GM23338 (cell line): ENCODE measurements at regions not wholly inside any gene's neighbourhood (a gene's known extent, or its start where the extent isn't known, plus 50 kb on each side); places are given as distances from the start of the nearest gene placed in this dataset.
A peak's percentile ranks its signal among the peaks of the same experiment; 100 is the strongest.

Experiments
- ATAC-seq: fragments of 200-7000 bp; cut with Tn5 transposase; 3 replicates; pipeline ENCODE4 v1.9.1; 2020
- DNase-seq: peaks from one replicate; pipeline ENCODE4 v3.0.0-alpha.2; 2015; ENCODE audit warnings: low spot score
- H2AFZ ChIP-seq: fragments of 200-600 bp; sonication (generic); 2 replicates; pipeline ENCODE4 v1.8.0; 2016; ENCODE audit warnings: antibody characterized with exemption, mild to moderate bottlenecking, moderate library complexity
- H3F3A ChIP-seq: fragments of 200-600 bp; sonication (generic); replicated peaks from 2 replicates; pipeline ENCODE4 v1.8.0; 2017; ENCODE audit warnings: antibody characterized with exemption, mixed run types, low read depth
- H3K27ac ChIP-seq: fragments of 200-600 bp; sonication (generic); 2 replicates; pipeline ENCODE4 v1.6.1; 2016; ENCODE audit warnings: low read depth
- H3K27me3 ChIP-seq: fragments of 200-600 bp; sonication (generic); 2 replicates; pipeline ENCODE4 v1.8.0; 2016; ENCODE audit warnings: mild to moderate bottlenecking, mixed run types, moderate library complexity; ENCODE audit not compliant: insufficient read depth
- H3K36me3 ChIP-seq: fragments of 200-600 bp; sonication (generic); 2 replicates; pipeline ENCODE4 v1.8.0; 2016; ENCODE audit warnings: mild to moderate bottlenecking; ENCODE audit not compliant: insufficient read depth
- H3K4me1 ChIP-seq: fragments of 200-600 bp; sonication (generic); 2 replicates; pipeline ENCODE4 v1.8.0; 2016; ENCODE audit warnings: mild to moderate bottlenecking, moderate library complexity; ENCODE audit not compliant: insufficient read depth
- H3K4me2 ChIP-seq: fragments of 200-600 bp; sonication (generic); 2 replicates; pipeline ENCODE4 v1.7.1; 2017; ENCODE audit warnings: mixed run types
- H3K4me3 ChIP-seq: fragments of 200-600 bp; sonication (generic); 2 replicates; pipeline ENCODE4 v1.6.1; 2016; ENCODE audit warnings: mixed run types
- H3K79me2 ChIP-seq: fragments of 200-600 bp; sonication (generic); replicated peaks from 2 replicates; pipeline ENCODE4 v1.8.0; 2017; ENCODE audit warnings: mild to moderate bottlenecking; ENCODE audit not compliant: insufficient read depth
- H3K9me2 ChIP-seq: fragments of 200-600 bp; sonication (generic); 2 replicates; pipeline ENCODE4 v1.8.0; 2017; ENCODE audit not compliant: insufficient read depth
- H4K20me1 ChIP-seq: fragments of 200-600 bp; sonication (generic); replicated peaks from 2 replicates; pipeline ENCODE4 v1.8.0; 2017; ENCODE audit warnings: mild to moderate bottlenecking; ENCODE audit not compliant: insufficient read depth
- H3K27ac Mint-ChIP-seq: 2 replicates; pipeline ENCODE4 v1.8.0; 2020; ENCODE audit warnings: inconsistent platforms, mild to moderate bottlenecking, moderate library complexity, mixed read lengths
- H3K27me3 Mint-ChIP-seq: 3 replicates; pipeline ENCODE4 v1.8.0; 2022; ENCODE audit warnings: low read depth, mild to moderate bottlenecking, moderate library complexity, mixed read lengths, inconsistent platforms; ENCODE audit not compliant: insufficient read depth, poor library complexity
- H3K36me3 Mint-ChIP-seq: 3 replicates; pipeline ENCODE4 v1.8.0; 2021; ENCODE audit warnings: low read depth, mild to moderate bottlenecking, inconsistent platforms, moderate library complexity, mixed read lengths
- H3K4me1 Mint-ChIP-seq: 3 replicates; pipeline ENCODE4 v1.8.0; 2020; ENCODE audit warnings: mild to moderate bottlenecking, inconsistent platforms, mixed read lengths
- H3K4me3 Mint-ChIP-seq: 3 replicates; pipeline ENCODE4 v1.8.0; 2021; ENCODE audit warnings: moderate library complexity, mild to moderate bottlenecking, inconsistent platforms, mixed read lengths
- H3K9me3 Mint-ChIP-seq: 3 replicates; pipeline ENCODE4 v1.8.0; 2020; ENCODE audit warnings: moderate library complexity, mild to moderate bottlenecking, inconsistent platforms, mixed read lengths
- CREB1 ChIP-seq: fragments of 250-450 bp; sonication (Bioruptor Pico); IDR thresholded peaks from 2 replicates; pipeline ENCODE4 v1.5.0; 2020; ENCODE audit warnings: low read depth, mild to moderate bottlenecking, moderate library complexity
- EZH2phosphoT487 ChIP-seq: fragments of 200-600 bp; sonication (generic); IDR thresholded peaks from one replicate; pipeline ENCODE4 v1.8.1; 2018; ENCODE audit warnings: antibody characterized with exemption; ENCODE audit not compliant: unreplicated experiment
- STAT1 ChIP-seq: IDR thresholded peaks from one replicate; pipeline ENCODE4 v1.6.1; 2016; ENCODE audit warnings: antibody characterized with exemption; ENCODE audit not compliant: unreplicated experiment
- ZNF114 ChIP-seq: fragments of 250-450 bp; sonication (Bioruptor Pico); IDR thresholded peaks from 2 replicates; pipeline ENCODE4 v1.5.0; 2020; ENCODE audit warnings: mild to moderate bottlenecking, moderate library complexity
- ZNF331 ChIP-seq: fragments of 250-450 bp; sonication (Bioruptor Pico); IDR thresholded peaks from 2 replicates; pipeline ENCODE4 v1.5.0; 2020; ENCODE audit warnings: low read depth, mild to moderate bottlenecking, moderate library complexity
- TF ChIP-seq, protein P1 (sequence below), 2 experiments: fragments of 200-600 bp in 1 of 2; sonication (generic) in 1 of 2; conservative IDR thresholded peaks; 2 replicates each; pipeline versions ENCODE4 v1.5.1 to v1.6.1; 2016 to 2017; ENCODE audit warnings: antibody characterized with exemption in 2 of 2, low read depth in 2 of 2, mild to moderate bottlenecking in 2 of 2, moderate library complexity in 1 of 2
- TF ChIP-seq, protein P2 (sequence below): IDR thresholded peaks from 2 replicates; pipeline ENCODE4 v1.6.1; 2016; ENCODE audit warnings: antibody characterized with exemption
- TF ChIP-seq, protein P3 (sequence below): fragments of 250-450 bp; sonication (Bioruptor Pico); IDR thresholded peaks from 2 replicates; pipeline ENCODE4 v1.5.0; 2020; ENCODE audit warnings: mild to moderate bottlenecking, moderate library complexity

DNA sequence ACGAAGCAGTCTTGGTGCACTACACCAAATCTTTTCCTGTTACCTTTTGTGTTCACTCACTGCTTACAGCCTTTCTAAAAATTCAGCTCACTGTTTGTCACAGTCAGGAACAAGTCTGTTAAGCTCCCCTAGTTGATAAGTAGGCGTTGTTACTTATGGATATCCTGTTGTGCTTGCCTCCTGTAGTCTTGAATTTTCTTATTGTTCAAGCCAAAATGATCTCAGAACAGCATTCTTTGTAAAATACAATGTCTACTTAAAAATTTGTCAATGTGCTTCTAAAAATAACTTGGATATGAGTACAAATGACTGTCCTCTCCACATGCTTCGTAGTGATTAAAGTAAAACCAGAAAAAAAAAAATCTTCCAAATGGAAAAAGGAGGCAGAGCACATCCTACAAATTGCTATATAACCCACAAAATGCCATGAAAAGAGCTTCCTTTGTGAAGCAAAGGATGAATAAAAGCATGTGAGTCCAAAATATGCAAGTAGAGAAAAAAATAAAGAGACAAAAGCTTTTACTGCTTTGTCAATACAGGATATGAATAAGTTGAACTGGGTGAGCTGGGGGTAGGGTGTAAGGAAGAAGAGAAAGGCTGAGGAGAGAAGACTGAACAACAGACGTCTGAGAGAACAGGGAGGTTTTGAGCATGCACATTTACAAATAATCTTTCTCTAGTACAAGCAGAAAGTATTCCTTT lies 228.9 kb upstream of the ADGRL4 start:
- peaks cover 29% of the 10 kb centered on the region for H3K36me3 Mint-ChIP-seq
- H2AFZ ChIP-seq, result peak overlapping the region; percentile 12; the same call in 1 of the 2 replicates
- H4K20me1 ChIP-seq, result no peaks in the 10 kb centered on the region
- H3K79me2 ChIP-seq, result no peaks in the 10 kb centered on the region
- H3K9me3 Mint-ChIP-seq, result peaks cover 26% of the 10 kb centered on the region
- H3K27ac ChIP-seq, result no peak overlapping the region
- peak; percentile 68 for ATAC-seq
- peaks cover 6% of the 10 kb centered on the region; the same call in 1 of the 2 replicates for H3K4me1 ChIP-seq
- H3K27ac Mint-ChIP-seq, result peak overlapping the region; percentile 79
- no peak overlapping the region for H3K4me3 ChIP-seq
- H3K27me3 ChIP-seq, result no peaks in the 10 kb centered on the region
- H3K4me2 ChIP-seq, result peak overlapping the region; percentile 10; the same call in 1 of the 2 replicates
- TF ChIP-seq, protein P1, sequence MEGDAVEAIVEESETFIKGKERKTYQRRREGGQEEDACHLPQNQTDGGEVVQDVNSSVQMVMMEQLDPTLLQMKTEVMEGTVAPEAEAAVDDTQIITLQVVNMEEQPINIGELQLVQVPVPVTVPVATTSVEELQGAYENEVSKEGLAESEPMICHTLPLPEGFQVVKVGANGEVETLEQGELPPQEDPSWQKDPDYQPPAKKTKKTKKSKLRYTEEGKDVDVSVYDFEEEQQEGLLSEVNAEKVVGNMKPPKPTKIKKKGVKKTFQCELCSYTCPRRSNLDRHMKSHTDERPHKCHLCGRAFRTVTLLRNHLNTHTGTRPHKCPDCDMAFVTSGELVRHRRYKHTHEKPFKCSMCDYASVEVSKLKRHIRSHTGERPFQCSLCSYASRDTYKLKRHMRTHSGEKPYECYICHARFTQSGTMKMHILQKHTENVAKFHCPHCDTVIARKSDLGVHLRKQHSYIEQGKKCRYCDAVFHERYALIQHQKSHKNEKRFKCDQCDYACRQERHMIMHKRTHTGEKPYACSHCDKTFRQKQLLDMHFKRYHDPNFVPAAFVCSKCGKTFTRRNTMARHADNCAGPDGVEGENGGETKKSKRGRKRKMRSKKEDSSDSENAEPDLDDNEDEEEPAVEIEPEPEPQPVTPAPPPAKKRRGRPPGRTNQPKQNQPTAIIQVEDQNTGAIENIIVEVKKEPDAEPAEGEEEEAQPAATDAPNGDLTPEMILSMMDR (conservative IDR thresholded peaks at IDR 0.05; ENCODE audit: low read depth in 2 of 2), result no peak
- TF ChIP-seq ZNF331 (CRISPR knock-in tag), result no peak
- TF ChIP-seq STAT1, result no peak
- TF ChIP-seq, protein P2, sequence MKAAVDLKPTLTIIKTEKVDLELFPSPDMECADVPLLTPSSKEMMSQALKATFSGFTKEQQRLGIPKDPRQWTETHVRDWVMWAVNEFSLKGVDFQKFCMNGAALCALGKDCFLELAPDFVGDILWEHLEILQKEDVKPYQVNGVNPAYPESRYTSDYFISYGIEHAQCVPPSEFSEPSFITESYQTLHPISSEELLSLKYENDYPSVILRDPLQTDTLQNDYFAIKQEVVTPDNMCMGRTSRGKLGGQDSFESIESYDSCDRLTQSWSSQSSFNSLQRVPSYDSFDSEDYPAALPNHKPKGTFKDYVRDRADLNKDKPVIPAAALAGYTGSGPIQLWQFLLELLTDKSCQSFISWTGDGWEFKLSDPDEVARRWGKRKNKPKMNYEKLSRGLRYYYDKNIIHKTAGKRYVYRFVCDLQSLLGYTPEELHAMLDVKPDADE, result no peak
- TF ChIP-seq CREB1 (CRISPR knock-in tag), result no peak
- peaks cover 5% of the 10 kb centered on the region for H3K36me3 ChIP-seq
- peaks cover 25% of the 10 kb centered on the region for H3K4me1 Mint-ChIP-seq
- peak; percentile 8 for DNase-seq
- H3K4me3 Mint-ChIP-seq, result no peak overlapping the region
- 0 out of 2 replicates have a peak, but pooled peaks cover 10% of the 10 kb centered on the region for H3K9me2 ChIP-seq
- no peaks in the 10 kb centered on the region for H3F3A ChIP-seq
- no peaks in the 10 kb centered on the region for H3K27me3 Mint-ChIP-seq

DNA sequence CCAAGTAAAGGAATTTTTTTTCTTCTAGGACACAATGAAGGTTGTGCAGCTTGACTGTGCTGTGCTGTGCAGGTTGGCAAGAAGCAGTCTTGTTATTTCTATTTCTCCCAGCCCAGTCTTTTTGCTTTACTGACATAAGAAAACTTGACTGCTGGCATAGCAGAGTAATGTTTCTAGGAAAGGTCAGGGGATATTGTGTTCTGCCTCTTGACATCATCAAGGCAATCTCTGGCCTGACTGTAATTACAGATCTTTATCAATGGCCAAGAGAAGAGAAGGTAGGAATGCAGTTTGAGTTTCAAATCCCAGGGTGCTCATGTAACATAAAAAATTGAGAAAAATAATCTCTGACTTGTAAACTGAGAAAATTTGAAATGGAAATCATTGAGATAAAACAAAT lies 226.3 kb upstream of the ADGRL4 start:
- H3K4me3 ChIP-seq, result no peak overlapping the region
- H3K79me2 ChIP-seq, result no peaks in the 10 kb centered on the region
- DNase-seq (no peak), ATAC-seq (no peak)
- H3F3A ChIP-seq, result no peaks in the 10 kb centered on the region
- H3K4me1 ChIP-seq, result peaks cover 6% of the 10 kb centered on the region; the same call in 1 of the 2 replicates
- no peak overlapping the region for H3K4me2 ChIP-seq
- peaks cover 25% of the 10 kb centered on the region for H3K4me1 Mint-ChIP-seq
- peaks cover 18% of the 10 kb centered on the region; the same call in 2 of the 3 replicates for H3K36me3 Mint-ChIP-seq
- H3K27ac ChIP-seq, result no peak overlapping the region
- H3K27me3 Mint-ChIP-seq, result no peaks in the 10 kb centered on the region
- no peak overlapping the region for H3K27ac Mint-ChIP-seq
- no peaks in the 10 kb centered on the region for H4K20me1 ChIP-seq
- peaks cover 10% of the 10 kb centered on the region for H3K9me3 Mint-ChIP-seq
- no peak overlapping the region for H2AFZ ChIP-seq
- no peaks in the 10 kb centered on the region for H3K36me3 ChIP-seq
- H3K9me2 ChIP-seq, result 0 out of 2 replicates have a peak, but pooled peaks cover 12% of the 10 kb centered on the region
- H3K27me3 ChIP-seq, result no peaks in the 10 kb centered on the region
- no peak overlapping the region for H3K4me3 Mint-ChIP-seq
- TF ChIP-seq EZH2phosphoT487, result no peak
- TF ChIP-seq, protein P3, sequence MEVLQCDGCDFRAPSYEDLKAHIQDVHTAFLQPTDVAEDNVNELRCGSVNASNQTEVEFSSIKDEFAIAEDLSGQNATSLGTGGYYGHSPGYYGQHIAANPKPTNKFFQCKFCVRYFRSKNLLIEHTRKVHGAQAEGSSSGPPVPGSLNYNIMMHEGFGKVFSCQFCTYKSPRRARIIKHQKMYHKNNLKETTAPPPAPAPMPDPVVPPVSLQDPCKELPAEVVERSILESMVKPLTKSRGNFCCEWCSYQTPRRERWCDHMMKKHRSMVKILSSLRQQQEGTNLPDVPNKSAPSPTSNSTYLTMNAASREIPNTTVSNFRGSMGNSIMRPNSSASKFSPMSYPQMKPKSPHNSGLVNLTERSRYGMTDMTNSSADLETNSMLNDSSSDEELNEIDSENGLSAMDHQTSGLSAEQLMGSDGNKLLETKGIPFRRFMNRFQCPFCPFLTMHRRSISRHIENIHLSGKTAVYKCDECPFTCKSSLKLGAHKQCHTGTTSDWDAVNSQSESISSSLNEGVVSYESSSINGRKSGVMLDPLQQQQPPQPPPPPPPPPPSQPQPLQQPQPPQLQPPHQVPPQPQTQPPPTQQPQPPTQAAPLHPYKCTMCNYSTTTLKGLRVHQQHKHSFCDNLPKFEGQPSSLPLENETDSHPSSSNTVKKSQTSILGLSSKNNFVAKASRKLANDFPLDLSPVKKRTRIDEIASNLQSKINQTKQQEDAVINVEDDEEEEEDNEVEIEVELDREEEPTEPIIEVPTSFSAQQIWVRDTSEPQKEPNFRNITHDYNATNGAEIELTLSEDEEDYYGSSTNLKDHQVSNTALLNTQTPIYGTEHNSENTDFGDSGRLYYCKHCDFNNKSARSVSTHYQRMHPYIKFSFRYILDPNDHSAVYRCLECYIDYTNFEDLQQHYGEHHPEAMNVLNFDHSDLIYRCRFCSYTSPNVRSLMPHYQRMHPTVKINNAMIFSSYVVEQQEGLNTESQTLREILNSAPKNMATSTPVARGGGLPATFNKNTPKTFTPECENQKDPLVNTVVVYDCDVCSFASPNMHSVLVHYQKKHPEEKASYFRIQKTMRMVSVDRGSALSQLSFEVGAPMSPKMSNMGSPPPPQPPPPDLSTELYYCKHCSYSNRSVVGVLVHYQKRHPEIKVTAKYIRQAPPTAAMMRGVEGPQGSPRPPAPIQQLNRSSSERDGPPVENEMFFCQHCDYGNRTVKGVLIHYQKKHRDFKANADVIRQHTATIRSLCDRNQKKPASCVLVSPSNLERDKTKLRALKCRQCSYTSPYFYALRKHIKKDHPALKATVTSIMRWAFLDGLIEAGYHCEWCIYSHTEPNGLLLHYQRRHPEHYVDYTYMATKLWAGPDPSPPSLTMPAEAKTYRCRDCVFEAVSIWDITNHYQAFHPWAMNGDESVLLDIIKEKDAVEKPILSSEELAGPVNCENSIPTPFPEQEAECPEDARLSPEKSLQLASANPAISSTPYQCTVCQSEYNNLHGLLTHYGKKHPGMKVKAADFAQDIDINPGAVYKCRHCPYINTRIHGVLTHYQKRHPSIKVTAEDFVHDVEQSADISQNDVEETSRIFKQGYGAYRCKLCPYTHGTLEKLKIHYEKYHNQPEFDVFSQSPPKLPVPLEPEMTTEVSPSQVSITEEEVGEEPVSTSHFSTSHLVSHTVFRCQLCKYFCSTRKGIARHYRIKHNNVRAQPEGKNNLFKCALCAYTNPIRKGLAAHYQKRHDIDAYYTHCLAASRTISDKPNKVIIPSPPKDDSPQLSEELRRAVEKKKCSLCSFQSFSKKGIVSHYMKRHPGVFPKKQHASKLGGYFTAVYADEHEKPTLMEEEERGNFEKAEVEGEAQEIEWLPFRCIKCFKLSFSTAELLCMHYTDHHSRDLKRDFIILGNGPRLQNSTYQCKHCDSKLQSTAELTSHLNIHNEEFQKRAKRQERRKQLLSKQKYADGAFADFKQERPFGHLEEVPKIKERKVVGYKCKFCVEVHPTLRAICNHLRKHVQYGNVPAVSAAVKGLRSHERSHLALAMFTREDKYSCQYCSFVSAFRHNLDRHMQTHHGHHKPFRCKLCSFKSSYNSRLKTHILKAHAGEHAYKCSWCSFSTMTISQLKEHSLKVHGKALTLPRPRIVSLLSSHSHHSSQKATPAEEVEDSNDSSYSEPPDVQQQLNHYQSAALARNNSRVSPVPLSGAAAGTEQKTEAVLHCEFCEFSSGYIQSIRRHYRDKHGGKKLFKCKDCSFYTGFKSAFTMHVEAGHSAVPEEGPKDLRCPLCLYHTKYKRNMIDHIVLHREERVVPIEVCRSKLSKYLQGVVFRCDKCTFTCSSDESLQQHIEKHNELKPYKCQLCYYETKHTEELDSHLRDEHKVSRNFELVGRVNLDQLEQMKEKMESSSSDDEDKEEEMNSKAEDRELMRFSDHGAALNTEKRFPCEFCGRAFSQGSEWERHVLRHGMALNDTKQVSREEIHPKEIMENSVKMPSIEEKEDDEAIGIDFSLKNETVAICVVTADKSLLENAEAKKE (CRISPR knock-in tag), result no peak
- no peak for TF ChIP-seq ZNF114
- TF ChIP-seq, protein P1 (conservative IDR thresholded peaks at IDR 0.05; ENCODE audit: low read depth in 2 of 2), result no peak
- TF ChIP-seq ZNF331 (CRISPR knock-in tag), result no peak
- no peak for TF ChIP-seq STAT1
- TF ChIP-seq CREB1 (CRISPR knock-in tag), result no peak
